LNCAP (cell line): ENCODE measurements at regions not wholly inside any gene's neighbourhood (a gene's known extent, or its start where the extent isn't known, plus 50 kb on each side); places are given as distances from the start of the nearest gene placed in this dataset.

Experiments
- TF ChIP-seq, protein P1 (sequence below): fragments of 450-650 bp; IDR thresholded peaks from 2 replicates; pipeline ENCODE4 v1.5.1; 2017; ENCODE audit warnings: mild to moderate bottlenecking

DNA sequence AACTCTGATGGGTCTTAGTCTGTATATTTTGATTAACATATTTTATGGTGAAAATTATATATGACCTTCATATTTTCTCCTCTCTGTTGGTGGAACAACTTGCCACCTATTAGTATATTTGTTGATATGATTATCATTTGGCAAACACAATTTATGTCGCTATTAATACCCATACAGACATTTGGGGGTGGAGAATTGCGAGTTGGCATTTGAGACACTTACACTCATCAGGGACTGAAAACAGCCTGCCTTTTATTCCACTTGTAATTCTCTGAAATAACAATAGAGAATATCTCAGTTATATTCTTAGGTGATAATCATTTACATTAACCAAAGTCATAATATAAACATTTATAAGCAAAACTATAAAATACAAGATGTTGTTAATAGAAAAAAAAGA lies 100.5 kb upstream of the RGS18 start:
- TF ChIP-seq, protein P1, sequence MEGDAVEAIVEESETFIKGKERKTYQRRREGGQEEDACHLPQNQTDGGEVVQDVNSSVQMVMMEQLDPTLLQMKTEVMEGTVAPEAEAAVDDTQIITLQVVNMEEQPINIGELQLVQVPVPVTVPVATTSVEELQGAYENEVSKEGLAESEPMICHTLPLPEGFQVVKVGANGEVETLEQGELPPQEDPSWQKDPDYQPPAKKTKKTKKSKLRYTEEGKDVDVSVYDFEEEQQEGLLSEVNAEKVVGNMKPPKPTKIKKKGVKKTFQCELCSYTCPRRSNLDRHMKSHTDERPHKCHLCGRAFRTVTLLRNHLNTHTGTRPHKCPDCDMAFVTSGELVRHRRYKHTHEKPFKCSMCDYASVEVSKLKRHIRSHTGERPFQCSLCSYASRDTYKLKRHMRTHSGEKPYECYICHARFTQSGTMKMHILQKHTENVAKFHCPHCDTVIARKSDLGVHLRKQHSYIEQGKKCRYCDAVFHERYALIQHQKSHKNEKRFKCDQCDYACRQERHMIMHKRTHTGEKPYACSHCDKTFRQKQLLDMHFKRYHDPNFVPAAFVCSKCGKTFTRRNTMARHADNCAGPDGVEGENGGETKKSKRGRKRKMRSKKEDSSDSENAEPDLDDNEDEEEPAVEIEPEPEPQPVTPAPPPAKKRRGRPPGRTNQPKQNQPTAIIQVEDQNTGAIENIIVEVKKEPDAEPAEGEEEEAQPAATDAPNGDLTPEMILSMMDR: no peak

DNA sequence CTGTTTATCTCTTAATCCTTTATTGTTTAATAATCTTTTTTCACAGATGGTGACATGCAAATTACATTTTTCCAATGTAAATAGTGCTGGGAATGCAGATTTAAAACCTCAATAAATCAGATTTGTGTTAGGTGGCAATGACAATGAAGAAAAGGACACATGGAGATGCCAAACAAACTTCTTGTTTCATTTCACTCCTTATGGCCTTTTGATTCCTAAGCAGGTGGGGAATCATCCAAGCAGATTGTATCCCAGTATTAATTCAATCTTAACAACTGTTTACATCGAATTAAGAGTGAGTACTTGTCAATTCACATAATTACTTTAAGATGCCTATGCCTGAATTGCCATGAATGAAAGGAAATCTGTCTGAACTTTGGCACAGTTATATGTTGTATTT lies 98.9 kb upstream of the RGS18 start:
- TF ChIP-seq, protein P1: no peak

- TF ChIP-seq, protein P1: no peak
These were observed 96.7 kb upstream of the RGS18 start for GRCh38 chr1:192061556-192061955.

- TF ChIP-seq, protein P1: no peak
These were observed 93.2 kb upstream of the RGS18 start for GRCh38 chr1:192065087-192065486.

DNA sequence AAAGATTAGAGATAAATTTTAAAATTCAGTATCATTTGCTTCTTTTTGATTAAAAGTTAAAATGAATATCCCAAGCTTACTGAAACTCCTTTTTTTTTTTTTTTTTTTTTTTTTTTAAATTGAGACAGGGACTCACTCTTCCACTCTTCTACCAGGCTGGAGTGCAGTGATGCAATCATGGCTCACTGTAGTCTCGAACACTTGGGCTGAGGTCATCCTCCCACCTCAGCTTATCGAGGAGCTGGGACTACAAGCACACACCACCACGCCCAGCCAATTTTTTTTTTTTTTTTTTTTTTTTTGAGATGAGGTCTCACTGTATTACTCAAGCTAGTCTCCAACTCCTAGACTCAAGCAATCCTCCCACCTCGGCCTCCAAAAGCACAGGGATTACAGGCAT lies 92.1 kb upstream of the RGS18 start:
- TF ChIP-seq, protein P1: no peak

- TF ChIP-seq, protein P1: no peak
These were observed 90.9 kb upstream of the RGS18 start for GRCh38 chr1:192067360-192067759.

GRCh38 chr1:192070213-192070612 lies 88.0 kb upstream of the RGS18 start:
- TF ChIP-seq, protein P1: no peak

DNA sequence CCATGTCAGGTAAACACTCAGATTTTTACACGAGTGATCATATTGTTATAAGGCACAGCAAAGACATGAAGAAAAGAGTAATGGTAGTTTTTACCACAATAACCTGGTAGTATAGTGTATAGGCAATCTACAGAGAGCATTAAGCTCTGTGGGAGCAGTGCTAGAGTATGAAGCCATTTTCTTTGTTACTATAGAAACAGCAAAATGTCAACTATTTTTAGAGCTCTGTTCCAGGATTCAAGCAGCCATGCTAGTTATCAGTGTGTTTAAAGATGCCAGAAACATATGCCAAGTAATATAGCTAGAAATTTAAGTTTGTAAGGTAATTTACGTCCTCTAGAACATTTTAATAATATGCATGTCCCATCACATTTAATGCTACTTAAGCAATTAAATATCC lies 77.6 kb upstream of the RGS18 start:
- TF ChIP-seq, protein P1: no peak
